ENCODE measurements at regions not wholly inside any gene's neighbourhood (a gene's known extent, or its start where the extent isn't known, plus 50 kb on each side); places are given as distances from the start of the nearest gene placed in this dataset.
"Not testable (repeated sequence)": the region's sequence is repeated elsewhere in the genome, so short reads cannot be mapped to it uniquely, and the experiment has no call there.

DNA sequence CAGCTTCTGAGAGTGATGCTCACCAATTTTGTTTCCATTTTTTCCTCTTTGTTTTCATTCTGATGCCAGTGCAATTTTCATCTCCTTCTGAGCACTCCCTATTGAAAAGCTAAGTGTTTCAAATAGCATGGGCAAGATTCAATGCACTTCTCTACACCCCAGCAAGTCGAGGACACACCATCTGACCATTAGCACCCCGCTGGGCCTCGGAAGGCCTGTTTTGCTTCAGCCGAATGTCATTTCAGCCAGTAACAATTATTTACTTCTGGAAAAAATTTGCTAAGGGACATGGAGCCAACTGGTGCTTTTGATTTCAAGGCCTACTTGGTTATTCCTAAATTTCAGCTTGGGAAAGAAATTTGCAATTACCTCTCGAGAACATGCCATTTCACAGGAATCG lies 392.4 kb downstream of the RNF144A start:
- DNase-seq = no peak

GRCh38 chr2:7324706-7325105 lies 407.5 kb downstream of the RNF144A start:
- DNase-seq = no peak

DNA sequence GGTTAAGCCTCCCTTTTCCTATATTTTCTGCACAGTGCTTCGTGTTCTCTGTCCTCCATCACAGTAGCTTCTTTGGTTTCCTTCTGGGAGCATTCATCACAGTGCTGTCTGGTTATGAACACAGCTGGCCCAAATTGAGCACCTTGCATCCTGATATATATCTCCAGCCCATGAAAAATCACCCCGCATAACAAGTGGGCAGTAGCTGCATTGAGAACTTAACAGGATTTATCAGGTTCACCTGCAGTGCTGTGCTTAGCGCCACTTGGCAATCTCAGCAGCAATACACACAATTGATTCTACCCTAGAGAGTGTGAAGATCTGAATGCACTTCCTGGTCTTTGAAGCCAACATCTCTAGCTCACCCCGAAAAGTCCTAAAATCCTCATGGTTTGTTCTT lies 408.0 kb downstream of the RNF144A start:
- no peak for DNase-seq

DNA sequence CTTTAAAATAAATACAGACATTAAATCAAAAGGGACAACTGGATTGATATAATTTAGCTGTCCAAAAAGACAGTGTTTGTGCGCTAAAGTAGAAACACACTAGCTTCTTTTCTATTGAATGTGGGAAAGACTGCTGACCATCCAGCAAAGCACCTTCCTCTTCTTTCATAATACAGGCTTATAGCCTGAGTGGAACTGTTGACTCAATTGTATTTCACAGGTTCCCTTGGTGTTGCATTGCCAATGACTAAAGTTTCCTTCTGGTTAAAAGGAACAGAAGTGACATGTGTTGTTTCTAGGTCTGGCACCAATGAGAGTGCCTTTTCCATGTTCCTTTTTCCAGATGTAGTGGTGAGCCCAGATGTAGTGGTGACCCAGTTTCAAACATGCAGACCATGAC lies 412.3 kb downstream of the RNF144A start:
- DNase-seq = no peak

GRCh38 chr2:7333189-7333765 lies 416.1 kb downstream of the RNF144A start:
- no peak for DNase-seq

GRCh38 chr2:7333960-7334493 lies 416.8 kb downstream of the RNF144A start:
- DNase-seq = no peak

DNA sequence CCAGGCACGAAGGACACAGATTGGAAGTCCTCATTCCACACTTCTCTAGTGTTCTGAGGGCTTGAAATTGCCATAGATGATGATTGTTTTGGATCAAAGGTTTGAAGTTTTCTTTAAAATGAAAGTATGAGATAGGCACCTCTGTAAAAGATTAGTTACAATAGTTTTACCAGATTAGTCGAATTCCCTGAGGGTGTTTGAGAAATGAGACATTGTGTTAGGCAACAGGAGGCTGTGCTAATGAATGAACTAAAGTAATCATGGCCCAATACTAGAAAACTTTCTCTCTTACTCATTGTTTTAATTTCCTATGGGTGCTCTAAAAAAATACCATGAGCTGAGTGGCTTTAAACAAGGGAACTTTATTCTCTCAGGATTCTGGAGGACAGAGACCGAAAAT lies 421.7 kb downstream of the RNF144A start:
- DNase-seq = no peak

GRCh38 chr2:7346336-7346735 lies 429.1 kb downstream of the RNF144A start:
- DNase-seq = no peak

DNA sequence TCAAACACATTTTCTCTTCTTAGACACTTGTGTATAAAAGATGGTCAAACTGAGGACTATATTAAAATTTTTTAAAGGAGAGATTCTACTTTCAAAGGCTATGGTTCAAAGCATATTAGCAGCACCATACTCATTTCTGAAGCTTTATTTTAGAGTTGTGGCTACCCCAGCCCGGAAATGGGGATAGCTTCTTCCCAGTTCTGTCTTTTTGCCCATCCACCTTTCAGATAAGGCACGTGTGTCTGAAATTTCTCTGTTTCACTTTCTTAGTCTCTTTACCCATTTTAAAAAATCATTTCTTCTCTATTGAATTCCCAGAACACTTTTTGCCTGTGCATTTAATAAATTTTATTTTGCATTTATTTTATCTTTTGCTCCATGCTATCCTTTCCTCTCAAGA lies 431.5 kb downstream of the RNF144A start:
- DNase-seq = no peak

GRCh38 chr2:7352191-7352590 lies 435.0 kb downstream of the RNF144A start:
- DNase-seq = no peak

DNA sequence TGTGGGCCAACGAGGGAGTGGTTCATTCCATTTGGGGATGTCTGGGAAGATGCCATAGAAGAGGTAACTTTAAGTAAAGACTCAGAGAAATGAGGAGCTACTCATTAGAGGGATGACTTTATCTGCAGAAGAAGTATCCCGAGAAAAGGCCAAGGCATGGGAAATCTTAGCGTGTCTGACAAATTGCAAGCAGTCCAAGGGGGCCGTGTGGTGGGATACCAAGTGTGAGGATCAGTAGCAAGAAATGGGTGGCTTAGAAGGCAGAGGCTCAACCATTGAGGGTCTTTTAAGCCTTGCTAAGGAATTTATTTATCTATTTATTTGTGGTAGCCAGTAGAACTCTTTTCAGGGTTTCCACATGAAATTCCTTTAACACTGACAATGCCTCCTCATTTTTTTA lies 436.4 kb downstream of the RNF144A start:
- no peak for DNase-seq

- DNase-seq = no peak
These were observed 438.6 kb downstream of the RNF144A start for GRCh38 chr2:7355781-7356180.

DNA sequence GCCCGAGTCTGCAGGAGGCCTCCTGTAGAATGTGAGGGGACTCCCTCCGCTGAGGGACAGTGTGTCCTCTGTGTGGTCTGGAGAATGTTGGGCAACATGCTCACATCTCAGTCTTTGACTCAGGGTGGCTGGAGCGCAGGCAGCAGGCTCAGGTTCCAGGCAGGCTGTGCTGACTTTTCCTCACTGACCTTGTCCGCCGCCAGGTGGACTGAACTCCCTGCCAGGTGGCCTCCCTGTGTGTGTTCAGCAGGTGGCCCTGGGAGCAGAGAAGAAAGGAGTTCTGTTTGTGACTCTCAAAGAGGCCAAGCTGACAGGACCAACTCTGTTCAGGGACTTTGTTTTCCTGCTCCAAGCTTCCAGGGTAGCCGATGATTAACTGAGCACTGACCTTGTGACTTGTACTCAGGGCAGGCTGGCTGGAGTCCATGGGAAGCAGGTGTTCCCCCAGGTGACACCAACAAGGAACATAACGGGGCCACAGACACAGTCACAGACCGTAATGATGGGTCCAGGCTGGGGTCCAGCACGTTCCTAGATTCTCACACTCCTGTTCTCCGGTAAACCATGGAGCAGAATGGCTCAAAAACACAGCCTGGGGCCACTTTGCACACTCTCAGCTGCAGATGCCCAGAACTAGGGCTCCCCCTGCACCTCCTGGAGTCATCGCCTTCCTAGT lies 439.8 kb downstream of the RNF144A start:
- no peak for DNase-seq

- DNase-seq = no peak
These were observed 440.8 kb downstream of the RNF144A start for GRCh38 chr2:7357993-7358392.

DNA sequence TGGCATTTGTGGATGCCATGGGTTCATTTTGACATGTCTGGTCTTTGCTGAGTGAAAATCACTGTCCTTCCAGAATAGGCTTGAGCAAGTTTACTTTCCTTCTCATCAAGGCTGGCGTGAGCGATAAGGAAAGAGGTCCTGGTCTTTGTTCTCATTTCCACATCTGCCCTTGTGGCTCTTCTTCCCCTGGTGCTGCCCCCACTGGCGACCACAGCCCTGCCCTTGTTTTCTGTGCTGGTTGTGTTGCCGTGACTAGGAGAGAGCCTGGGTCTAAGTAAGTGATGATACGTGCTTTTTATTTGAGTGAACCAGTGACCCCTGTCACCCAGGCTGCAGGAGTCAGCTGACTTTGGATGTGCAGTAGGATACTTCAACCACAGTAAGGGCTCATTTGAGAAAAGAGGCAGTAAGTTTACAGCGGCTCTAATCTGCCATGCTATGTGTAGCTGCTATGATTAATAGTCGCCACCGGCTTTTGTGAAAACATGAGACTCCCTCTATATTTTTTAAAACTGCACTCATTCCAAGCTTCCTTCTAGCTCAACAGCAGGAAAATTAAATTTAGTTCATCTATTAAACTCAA lies 441.7 kb downstream of the RNF144A start:
- no peak for DNase-seq

- no peak for DNase-seq
These were observed 446.7 kb downstream of the RNF144A start for GRCh38 chr2:7363906-7364305.

DNA sequence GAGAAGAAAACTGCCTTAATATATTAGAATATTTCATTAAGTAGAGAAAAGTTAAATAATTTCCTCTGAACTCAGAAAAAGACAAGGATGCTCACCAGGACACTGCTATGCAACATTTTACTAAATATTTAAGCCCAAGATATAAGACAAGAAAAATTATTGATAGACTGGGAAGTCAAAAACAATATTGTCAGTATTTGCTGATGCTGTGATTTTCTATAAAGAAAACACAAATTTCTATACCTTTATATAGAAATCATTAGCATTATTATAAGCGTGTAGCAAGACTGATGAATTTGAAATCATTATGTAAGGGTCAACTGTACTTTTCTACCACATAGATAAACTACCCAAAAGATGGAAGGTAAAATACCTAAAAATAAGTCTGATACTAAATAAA lies 451.0 kb downstream of the RNF144A start:
- no peak for DNase-seq

- DNase-seq = no peak
These were observed 455.9 kb downstream of the RNF144A start for GRCh38 chr2:7373156-7373555.

DNA sequence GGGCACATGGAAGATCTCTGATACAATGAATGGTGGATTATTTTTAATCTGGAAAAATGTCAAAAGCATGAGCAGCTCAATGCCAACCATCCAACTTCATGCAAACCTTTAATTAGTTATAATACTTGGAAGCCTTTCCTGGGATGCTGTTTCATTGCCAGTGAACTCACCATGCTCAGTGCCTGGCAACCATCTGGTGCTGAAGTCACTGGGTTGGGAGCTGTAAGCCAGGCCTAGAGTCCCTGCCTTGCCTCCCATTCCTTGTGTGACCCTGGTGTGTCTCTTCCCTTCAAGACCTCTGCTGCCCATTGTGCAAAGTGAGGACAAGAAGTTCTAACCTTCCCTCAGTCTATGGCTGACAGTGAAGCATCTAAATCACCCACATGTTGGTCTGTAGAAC lies 458.7 kb downstream of the RNF144A start:
- no peak for DNase-seq

- no peak for DNase-seq
These were observed 460.8 kb downstream of the RNF144A start for GRCh38 chr2:7377916-7378569.

DNA sequence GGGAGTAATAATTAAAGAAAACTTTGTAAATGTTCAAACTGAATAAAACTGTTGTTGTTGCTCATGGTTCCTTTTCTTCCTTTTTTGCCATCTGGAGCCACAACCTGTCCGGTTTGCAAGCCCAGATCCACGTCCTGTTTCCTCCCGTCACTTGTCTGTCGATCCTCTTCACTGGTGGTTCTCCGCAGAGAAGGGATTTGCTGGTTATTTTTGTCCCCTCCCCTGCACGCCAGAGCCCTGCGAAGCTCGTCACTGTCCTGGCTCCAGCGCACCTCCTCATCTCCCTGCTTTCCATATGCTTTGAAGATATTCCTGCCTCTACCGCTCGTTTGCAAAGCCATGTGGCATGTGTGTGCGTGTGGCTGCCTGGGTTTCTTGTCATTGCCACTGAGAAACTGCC lies 461.4 kb downstream of the RNF144A start:
- no peak for DNase-seq

DNA sequence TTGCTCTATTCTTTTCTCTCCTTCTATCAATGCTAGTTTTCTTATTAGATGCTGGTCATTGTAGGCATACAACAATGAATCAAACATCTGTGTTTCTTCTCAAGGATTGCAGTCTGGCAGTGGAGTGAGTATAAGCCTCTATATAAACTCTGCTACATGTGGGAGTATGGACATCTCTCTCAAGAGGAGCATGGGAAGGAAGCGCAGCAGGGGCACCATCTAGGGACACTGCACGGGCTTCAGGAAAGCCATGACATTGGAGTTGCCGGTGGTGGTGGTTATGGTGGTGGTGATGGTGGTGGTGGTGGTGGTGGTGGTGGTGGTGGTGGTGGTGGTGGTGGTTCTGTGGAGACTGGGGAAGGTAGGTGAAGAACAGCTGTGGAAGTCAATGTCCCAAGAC lies 462.6 kb downstream of the RNF144A start:
- no peak for DNase-seq

DNA sequence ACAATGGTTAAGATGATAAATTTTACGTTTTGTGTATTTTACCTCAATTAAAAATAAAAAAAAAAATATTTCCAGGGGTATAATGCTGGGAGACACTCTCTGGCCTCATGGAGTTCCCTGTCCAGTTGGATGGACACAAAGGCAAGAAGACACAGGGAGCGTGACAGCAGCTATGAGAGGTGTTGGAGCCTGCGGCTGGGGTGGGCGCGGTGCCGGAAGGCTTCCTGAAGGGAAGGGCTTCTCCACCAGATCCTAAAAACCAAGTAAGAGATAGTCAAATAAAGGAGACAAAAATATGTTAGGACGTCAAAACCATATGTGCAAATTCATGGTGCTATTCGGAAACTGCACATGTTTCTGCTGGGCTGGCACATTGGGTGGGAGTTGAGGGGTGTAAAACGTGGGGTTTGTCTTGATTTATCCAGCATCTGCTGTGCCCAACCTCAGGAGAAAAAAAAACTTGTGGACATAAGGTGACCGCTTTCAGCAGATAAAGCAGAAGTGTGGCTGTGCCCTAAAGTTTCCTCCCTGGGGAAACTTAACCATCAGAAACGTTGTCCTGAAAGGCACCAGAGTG lies 467.6 kb downstream of the RNF144A start:
- no peak for DNase-seq

- DNase-seq = not testable (repeated sequence)
These were observed 473.1 kb downstream of the RNF144A start for GRCh38 chr2:7390311-7390710.
